ENCODE measurements at regions not wholly inside any gene's neighbourhood (a gene's known extent, or its start where the extent isn't known, plus 50 kb on each side); places are given as distances from the start of the nearest gene placed in this dataset.

GRCh38 chr13:104473936-104474335 lies 1407.7 kb upstream of the SLC10A2 start:
- no peak overlapping the region for H3K4me3 ChIP-seq
- H3K27me3 ChIP-seq (ENCODE audit: insufficient read depth), result no peaks in the 10 kb centered on the region
- no peaks in the 10 kb centered on the region for H3K4me1 ChIP-seq (ENCODE audit: insufficient read depth)
- Mint-ChIP-seq H3K9me3 (peaks cover 5% of the 10 kb centered on the region; the same call in 2 of the 3 replicates), H3K4me1 (no peaks in the 10 kb centered on the region), H3K27ac (no peak overlapping the region), H3K36me3 (ENCODE audit: low read depth) (peaks cover 2% of the 10 kb centered on the region; the same call in 1 of the 3 replicates), H3K27me3 (ENCODE audit: insufficient read depth, low read depth, poor library complexity) (no peaks in the 10 kb centered on the region), H3K4me3 (no peak overlapping the region)
- peaks cover 3% of the 10 kb centered on the region; the same call in 1 of the 2 replicates for H3K9me2 ChIP-seq (ENCODE audit: insufficient read depth)
- H3K4me2 ChIP-seq, result no peak overlapping the region
- no peak for TF ChIP-seq ZNF114 (CRISPR knock-in tag; IDR thresholded peaks at IDR 0.05)
- no peak for TF ChIP-seq EZH2 (IDR thresholded peaks at IDR 0.05; ENCODE audit: low read depth, unreplicated experiment)
- TF ChIP-seq, protein P1, sequence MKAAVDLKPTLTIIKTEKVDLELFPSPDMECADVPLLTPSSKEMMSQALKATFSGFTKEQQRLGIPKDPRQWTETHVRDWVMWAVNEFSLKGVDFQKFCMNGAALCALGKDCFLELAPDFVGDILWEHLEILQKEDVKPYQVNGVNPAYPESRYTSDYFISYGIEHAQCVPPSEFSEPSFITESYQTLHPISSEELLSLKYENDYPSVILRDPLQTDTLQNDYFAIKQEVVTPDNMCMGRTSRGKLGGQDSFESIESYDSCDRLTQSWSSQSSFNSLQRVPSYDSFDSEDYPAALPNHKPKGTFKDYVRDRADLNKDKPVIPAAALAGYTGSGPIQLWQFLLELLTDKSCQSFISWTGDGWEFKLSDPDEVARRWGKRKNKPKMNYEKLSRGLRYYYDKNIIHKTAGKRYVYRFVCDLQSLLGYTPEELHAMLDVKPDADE (IDR thresholded peaks at IDR 0.05), result no peak
- TF ChIP-seq NANOG (IDR thresholded peaks at IDR 0.05; ENCODE audit: borderline replicate concordance), result no peak
- TF ChIP-seq ZNF462 (CRISPR knock-in tag; IDR thresholded peaks at IDR 0.05), result no peak
- TF ChIP-seq EZH2phosphoT487 (IDR thresholded peaks at IDR 0.05; ENCODE audit: unreplicated experiment), result no peak
- TF ChIP-seq CTCF (conservative IDR thresholded peaks at IDR 0.05; ENCODE audit: low read depth in 2 of 2), result no peak
- TF ChIP-seq ZNF331 (CRISPR knock-in tag; IDR thresholded peaks at IDR 0.05; ENCODE audit: low read depth), result no peak
- no peak for TF ChIP-seq JUNB (IDR thresholded peaks at IDR 0.05; ENCODE audit: unreplicated experiment)
- no peak for TF ChIP-seq STAT1 (IDR thresholded peaks at IDR 0.05; ENCODE audit: unreplicated experiment)
- no peak for TF ChIP-seq POLR2AphosphoS5 (IDR thresholded peaks at IDR 0.05; ENCODE audit: low read depth)
- TF ChIP-seq CREB1 (CRISPR knock-in tag; IDR thresholded peaks at IDR 0.05; ENCODE audit: low read depth), result no peak
- TF ChIP-seq, protein P2, sequence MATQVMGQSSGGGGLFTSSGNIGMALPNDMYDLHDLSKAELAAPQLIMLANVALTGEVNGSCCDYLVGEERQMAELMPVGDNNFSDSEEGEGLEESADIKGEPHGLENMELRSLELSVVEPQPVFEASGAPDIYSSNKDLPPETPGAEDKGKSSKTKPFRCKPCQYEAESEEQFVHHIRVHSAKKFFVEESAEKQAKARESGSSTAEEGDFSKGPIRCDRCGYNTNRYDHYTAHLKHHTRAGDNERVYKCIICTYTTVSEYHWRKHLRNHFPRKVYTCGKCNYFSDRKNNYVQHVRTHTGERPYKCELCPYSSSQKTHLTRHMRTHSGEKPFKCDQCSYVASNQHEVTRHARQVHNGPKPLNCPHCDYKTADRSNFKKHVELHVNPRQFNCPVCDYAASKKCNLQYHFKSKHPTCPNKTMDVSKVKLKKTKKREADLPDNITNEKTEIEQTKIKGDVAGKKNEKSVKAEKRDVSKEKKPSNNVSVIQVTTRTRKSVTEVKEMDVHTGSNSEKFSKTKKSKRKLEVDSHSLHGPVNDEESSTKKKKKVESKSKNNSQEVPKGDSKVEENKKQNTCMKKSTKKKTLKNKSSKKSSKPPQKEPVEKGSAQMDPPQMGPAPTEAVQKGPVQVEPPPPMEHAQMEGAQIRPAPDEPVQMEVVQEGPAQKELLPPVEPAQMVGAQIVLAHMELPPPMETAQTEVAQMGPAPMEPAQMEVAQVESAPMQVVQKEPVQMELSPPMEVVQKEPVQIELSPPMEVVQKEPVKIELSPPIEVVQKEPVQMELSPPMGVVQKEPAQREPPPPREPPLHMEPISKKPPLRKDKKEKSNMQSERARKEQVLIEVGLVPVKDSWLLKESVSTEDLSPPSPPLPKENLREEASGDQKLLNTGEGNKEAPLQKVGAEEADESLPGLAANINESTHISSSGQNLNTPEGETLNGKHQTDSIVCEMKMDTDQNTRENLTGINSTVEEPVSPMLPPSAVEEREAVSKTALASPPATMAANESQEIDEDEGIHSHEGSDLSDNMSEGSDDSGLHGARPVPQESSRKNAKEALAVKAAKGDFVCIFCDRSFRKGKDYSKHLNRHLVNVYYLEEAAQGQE (IDR thresholded peaks at IDR 0.05; ENCODE audit: unreplicated experiment), result no peak
- H3F3A ChIP-seq (replicated peaks; ENCODE audit: low read depth), result no peaks in the 10 kb centered on the region
- ATAC-seq, result no peak
- DNase-seq (ENCODE audit: low spot score), result no peak
- H3K36me3 ChIP-seq (ENCODE audit: insufficient read depth), result no peaks in the 10 kb centered on the region
- H2AFZ ChIP-seq, result no peak overlapping the region
- H3K27ac ChIP-seq (ENCODE audit: low read depth), result no peak overlapping the region
- no peaks in the 10 kb centered on the region for H4K20me1 ChIP-seq (replicated peaks; ENCODE audit: insufficient read depth)
- H3K79me2 ChIP-seq (replicated peaks; ENCODE audit: insufficient read depth), result no peaks in the 10 kb centered on the region

Measured in GM23338 (cell line).